PC-3 (cell line): ENCODE measurements at regions not wholly inside any gene's neighbourhood (a gene's known extent, or its start where the extent isn't known, plus 50 kb on each side); places are given as distances from the start of the nearest gene placed in this dataset.

Experiments used
- CTCF ChIP-seq: fragments of 300-600 bp; sonication (generic); conservative IDR thresholded peaks from 2 replicates; pipeline ENCODE4 v1.5.1; 2017; ENCODE audit warnings: antibody characterized with exemption, low read depth, mild to moderate bottlenecking, low read length
- EZH2 ChIP-seq: fragments of 300-600 bp; sonication (generic); IDR thresholded peaks from one replicate; pipeline ENCODE4 v1.6.1; 2017; ENCODE audit warnings: antibody characterized with exemption, mild to moderate bottlenecking, low read length; ENCODE audit not compliant: unreplicated experiment
- EZH2phosphoT487 ChIP-seq: fragments of 300-600 bp; sonication (generic); IDR thresholded peaks from 2 replicates; pipeline ENCODE4 v1.6.1; 2018; ENCODE audit warnings: mild to moderate bottlenecking, antibody characterized with exemption, low read length, borderline replicate concordance

- TF ChIP-seq EZH2 (no peak), CTCF (no peak), EZH2phosphoT487 (no peak)
Measured at GRCh38 chr11:69210310-69211035, 54.7 kb downstream of the SMIM38 start.
